OCI-LY1 (cell line): ENCODE measurements at regions not wholly inside any gene's neighbourhood (a gene's known extent, or its start where the extent isn't known, plus 50 kb on each side); places are given as distances from the start of the nearest gene placed in this dataset.

Experiments used
- EZH2 ChIP-seq: fragments of 200-600 bp; sonication (generic), shearing (Covaris generic); IDR thresholded peaks from 2 replicates; pipeline ENCODE4 v1.8.0; 2017; ENCODE audit warnings: borderline replicate concordance, mixed run types, mild to moderate bottlenecking, antibody characterized with exemption, low read length, moderate library complexity, mixed read lengths
- TF ChIP-seq, protein P1 (sequence below): fragments of 200-600 bp; sonication (generic), shearing (Covaris generic); IDR thresholded peaks from 2 replicates; pipeline ENCODE4 v1.5.1; 2017; ENCODE audit warnings: mild to moderate bottlenecking, antibody characterized with exemption, low read length, moderate library complexity, mixed read lengths

DNA sequence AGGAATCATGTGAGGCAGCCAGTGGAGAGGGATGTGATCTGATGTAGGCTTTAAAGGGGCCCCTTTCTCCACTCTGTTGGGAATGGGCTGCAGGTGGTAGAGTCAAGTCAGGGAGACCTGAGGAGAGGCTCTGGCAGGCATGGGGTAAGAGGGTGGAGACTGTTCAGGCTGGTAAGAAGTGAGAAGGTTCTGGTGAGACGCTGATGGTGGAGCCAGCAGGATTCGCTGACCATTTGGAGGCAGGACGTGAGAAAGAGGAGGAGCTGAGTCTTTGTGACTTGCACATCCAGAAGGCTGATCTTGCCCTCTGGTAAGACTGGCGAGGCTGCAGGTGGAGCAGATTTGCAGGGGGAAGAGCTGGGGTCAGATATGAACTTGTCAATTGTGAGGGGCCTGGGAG lies 248.0 kb downstream of the NSG2 start:
- TF ChIP-seq, protein P1, sequence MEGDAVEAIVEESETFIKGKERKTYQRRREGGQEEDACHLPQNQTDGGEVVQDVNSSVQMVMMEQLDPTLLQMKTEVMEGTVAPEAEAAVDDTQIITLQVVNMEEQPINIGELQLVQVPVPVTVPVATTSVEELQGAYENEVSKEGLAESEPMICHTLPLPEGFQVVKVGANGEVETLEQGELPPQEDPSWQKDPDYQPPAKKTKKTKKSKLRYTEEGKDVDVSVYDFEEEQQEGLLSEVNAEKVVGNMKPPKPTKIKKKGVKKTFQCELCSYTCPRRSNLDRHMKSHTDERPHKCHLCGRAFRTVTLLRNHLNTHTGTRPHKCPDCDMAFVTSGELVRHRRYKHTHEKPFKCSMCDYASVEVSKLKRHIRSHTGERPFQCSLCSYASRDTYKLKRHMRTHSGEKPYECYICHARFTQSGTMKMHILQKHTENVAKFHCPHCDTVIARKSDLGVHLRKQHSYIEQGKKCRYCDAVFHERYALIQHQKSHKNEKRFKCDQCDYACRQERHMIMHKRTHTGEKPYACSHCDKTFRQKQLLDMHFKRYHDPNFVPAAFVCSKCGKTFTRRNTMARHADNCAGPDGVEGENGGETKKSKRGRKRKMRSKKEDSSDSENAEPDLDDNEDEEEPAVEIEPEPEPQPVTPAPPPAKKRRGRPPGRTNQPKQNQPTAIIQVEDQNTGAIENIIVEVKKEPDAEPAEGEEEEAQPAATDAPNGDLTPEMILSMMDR = no peak
- TF ChIP-seq EZH2 = no peak
